NCI-H524 (cell line): ENCODE measurements at regions not wholly inside any gene's neighbourhood (a gene's known extent, or its start where the extent isn't known, plus 50 kb on each side); places are given as distances from the start of the nearest gene placed in this dataset.
"Not testable (repeated sequence)": the region's sequence is repeated elsewhere in the genome, so short reads cannot be mapped to it uniquely, and the experiment has no call there.

Source experiments
- DNase-seq, 2 experiments: peaks; one replicate each; lab custom pipeline; 2025; lab: John Stamatoyannopoulos, UW

GRCh38 chr2:175755656-175756386 lies 246.2 kb downstream of the LNPK start:
- no peak for DNase-seq

- peak; percentile 18 to 51 for DNase-seq
Measured at GRCh38 chr2:175755169-175755568, 246.9 kb downstream of the LNPK start.

- DNase-seq: no peak
Measured at GRCh38 chr2:175750195-175750594, 251.9 kb downstream of the LNPK start.

- DNase-seq: no peak
Measured at GRCh38 chr2:175745911-175746310, 256.2 kb downstream of the LNPK start.

- DNase-seq: no peak
Measured at GRCh38 chr2:175744000-175744399, 258.1 kb downstream of the LNPK start.

GRCh38 chr2:175743011-175743410 lies 259.1 kb downstream of the LNPK start:
- no peak for DNase-seq

GRCh38 chr2:175742367-175742766 lies 259.7 kb downstream of the LNPK start:
- DNase-seq: peak in 1 of 2 experiments; percentile 29

GRCh38 chr2:175741164-175741563 lies 260.9 kb downstream of the LNPK start:
- no peak for DNase-seq

- DNase-seq: no peak
Measured at GRCh38 chr2:175737722-175738361, 264.2 kb downstream of the LNPK start.

GRCh38 chr2:175734686-175735085 lies 267.4 kb downstream of the LNPK start:
- DNase-seq: peak; percentile 84 to 88

- DNase-seq: no peak
Measured at GRCh38 chr2:175732531-175732930, 269.5 kb downstream of the LNPK start.

GRCh38 chr2:175730050-175730449 lies 272.0 kb downstream of the LNPK start:
- DNase-seq: no peak

- no peak for DNase-seq
Measured at GRCh38 chr2:175729049-175729706, 272.9 kb downstream of the LNPK start.

GRCh38 chr2:175728032-175728431 lies 274.0 kb downstream of the LNPK start:
- no peak for DNase-seq

- DNase-seq: no peak
Measured at GRCh38 chr2:175726223-175726622, 275.8 kb downstream of the LNPK start.

- DNase-seq: no peak
Measured at GRCh38 chr2:175709248-175709647, 292.8 kb downstream of the LNPK start.

GRCh38 chr2:175707322-175707721 lies 294.7 kb downstream of the LNPK start:
- DNase-seq: no peak

- DNase-seq: not testable (repeated sequence)
Measured at GRCh38 chr2:175704568-175704967, 297.5 kb downstream of the LNPK start.

- no peak for DNase-seq
Measured at GRCh38 chr2:175698061-175698460, 304.0 kb downstream of the LNPK start.

GRCh38 chr2:175690113-175690837 lies 311.8 kb downstream of the LNPK start:
- DNase-seq: peak; percentile 50 to 72

GRCh38 chr2:175688243-175688642 lies 313.8 kb downstream of the LNPK start:
- no peak for DNase-seq

- DNase-seq: no peak
Measured at GRCh38 chr2:175687465-175687864, 314.6 kb downstream of the LNPK start.
